ENCODE measurements at regions not wholly inside any gene's neighbourhood (a gene's known extent, or its start where the extent isn't known, plus 50 kb on each side); places are given as distances from the start of the nearest gene placed in this dataset.
"Not testable (repeated sequence)": the region's sequence is repeated elsewhere in the genome, so short reads cannot be mapped to it uniquely, and the experiment has no call there.

DNA sequence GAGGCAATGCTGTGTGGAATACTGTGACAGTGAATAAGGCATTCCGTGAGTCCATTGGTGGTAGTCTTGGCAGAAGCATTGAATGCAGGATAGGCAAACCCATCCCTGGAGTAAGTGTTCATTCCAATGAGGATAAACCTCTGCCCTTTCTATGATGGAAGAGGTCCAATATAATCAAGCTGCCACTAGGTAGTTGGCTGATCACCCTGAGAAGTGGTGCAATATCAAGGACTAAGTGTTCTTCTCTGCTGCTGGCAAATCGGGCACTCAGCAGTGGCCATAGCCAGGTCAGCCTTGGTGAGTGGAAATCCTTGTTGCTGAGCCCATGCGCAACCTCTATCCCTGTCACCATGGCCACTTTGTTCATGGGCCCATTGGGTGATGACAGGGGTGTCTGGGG, 70.1 kb downstream of the FBXO4 start:
- Histone ChIP-seq H3K9me3 (ENCODE audit: control insufficient read depth, low read length) (peaks cover 19% of the 10 kb centered on the region), H3K27me3 (ENCODE audit: control insufficient read depth in 1 of 2, insufficient read depth in 1 of 2, low read length in 2 of 2) (no peaks in the 10 kb centered on the region), H2BK15ac (ENCODE audit: low read depth, poor library complexity, severe bottlenecking) (no peak overlapping the region), H3K23ac (ENCODE audit: low read length in 2 of 2) (no peak overlapping the region), H2BK120ac (ENCODE audit: low read depth, low read length) (no peak overlapping the region), H2BK12ac (ENCODE audit: low read length in 2 of 2) (no peak overlapping the region), H3K79me1 (replicated peaks; ENCODE audit: low read length, poor library complexity, severe bottlenecking) (no peaks in the 10 kb centered on the region), H2BK5ac (ENCODE audit: low read depth, low read length, poor library complexity, severe bottlenecking) (no peak overlapping the region), H3K18ac (ENCODE audit: low read depth in 1 of 2, low read length in 2 of 2) (no peak overlapping the region), H3K4ac (ENCODE audit: low read depth in 1 of 2, low read length in 2 of 2) (no peak overlapping the region), H3K4me2 (ENCODE audit: low read length, poor library complexity, severe bottlenecking) (no peak overlapping the region), H4K8ac (ENCODE audit: low read length) (no peak overlapping the region), H2AFZ (ENCODE audit: low read depth, low read length) (no peak overlapping the region), H4K91ac (ENCODE audit: low read length) (no peak overlapping the region), H3K14ac (ENCODE audit: low read length in 2 of 2) (no peak overlapping the region), H3K9ac (ENCODE audit: low read length) (no peak overlapping the region), H3K4me3 (ENCODE audit: insufficient read depth in 1 of 2, low read depth in 1 of 2, low read length in 2 of 2) (no peak overlapping the region), H3K27ac (ENCODE audit: low read length, poor library complexity, severe bottlenecking) (no peak overlapping the region), H3K36me3 (ENCODE audit: control insufficient read depth in 1 of 2, insufficient read depth in 2 of 2, low read depth in 1 of 2, low read length in 2 of 2) (no peaks in the 10 kb centered on the region), H2AK5ac (ENCODE audit: low read length, severe bottlenecking) (no peak overlapping the region), H3K4me1 (ENCODE audit: control insufficient read depth, insufficient read depth, low read depth, low read length) (no peaks in the 10 kb centered on the region)
- WGBS: 88% methylated on average over 3 of the region's 3 CpGs
- DNase-seq: no peak

DNA sequence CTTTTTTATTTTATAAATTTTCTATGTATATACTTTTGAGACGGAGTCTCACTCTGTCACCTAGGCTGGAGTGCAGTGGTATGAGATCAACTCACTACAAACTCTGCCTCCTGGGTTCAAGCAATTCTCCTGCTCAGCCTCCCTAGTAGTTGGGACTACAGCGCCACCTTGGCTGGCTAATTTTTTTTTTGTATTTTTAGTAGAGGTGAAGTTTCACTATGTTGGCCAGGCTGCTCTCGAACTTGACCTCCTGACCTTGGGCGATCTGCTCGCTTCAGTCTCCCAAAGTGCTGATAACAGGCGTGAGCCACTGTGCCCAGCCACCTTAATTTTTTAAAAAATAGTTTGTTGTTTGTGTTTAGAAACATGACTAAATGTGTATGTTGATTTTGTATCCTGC, 76.6 kb downstream of the FBXO4 start:
- no peak overlapping the region for H4K91ac ChIP-seq (ENCODE audit: low read length)
- no peak overlapping the region for H3K9ac ChIP-seq (ENCODE audit: low read length)
- H3K36me3 ChIP-seq (ENCODE audit: control insufficient read depth in 1 of 2, insufficient read depth in 2 of 2, low read depth in 1 of 2, low read length in 2 of 2): no peaks in the 10 kb centered on the region
- H3K4ac ChIP-seq (ENCODE audit: low read depth in 1 of 2, low read length in 2 of 2): no peak overlapping the region
- 65% methylated on average over 2 of the region's 6 CpGs for WGBS
- no peak overlapping the region for H4K8ac ChIP-seq (ENCODE audit: low read length)
- H3K14ac ChIP-seq (ENCODE audit: low read length in 2 of 2): no peak overlapping the region
- peaks cover 19% of the 10 kb centered on the region for H3K9me3 ChIP-seq (ENCODE audit: control insufficient read depth, low read length)
- no peak overlapping the region for H2AFZ ChIP-seq (ENCODE audit: low read depth, low read length)
- no peak overlapping the region for H3K23ac ChIP-seq (ENCODE audit: low read length in 2 of 2)
- no peak overlapping the region for H2BK120ac ChIP-seq (ENCODE audit: low read depth, low read length)
- H2BK15ac ChIP-seq (ENCODE audit: low read depth, poor library complexity, severe bottlenecking): no peak overlapping the region
- no peaks in the 10 kb centered on the region for H3K4me1 ChIP-seq (ENCODE audit: control insufficient read depth, insufficient read depth, low read depth, low read length)
- no peaks in the 10 kb centered on the region for H3K27me3 ChIP-seq (ENCODE audit: control insufficient read depth in 1 of 2, insufficient read depth in 1 of 2, low read length in 2 of 2)
- H3K27ac ChIP-seq (ENCODE audit: low read length, poor library complexity, severe bottlenecking): no peak overlapping the region
- H3K18ac ChIP-seq (ENCODE audit: low read depth in 1 of 2, low read length in 2 of 2): no peak overlapping the region
- no peak for DNase-seq
- no peaks in the 10 kb centered on the region for H3K79me1 ChIP-seq (replicated peaks; ENCODE audit: low read length, poor library complexity, severe bottlenecking)
- H3K4me3 ChIP-seq (ENCODE audit: insufficient read depth in 1 of 2, low read depth in 1 of 2, low read length in 2 of 2): no peak overlapping the region
- H2AK5ac ChIP-seq (ENCODE audit: low read length, severe bottlenecking): no peak overlapping the region
- H3K4me2 ChIP-seq (ENCODE audit: low read length, poor library complexity, severe bottlenecking): no peak overlapping the region
- no peak overlapping the region for H2BK5ac ChIP-seq (ENCODE audit: low read depth, low read length, poor library complexity, severe bottlenecking)
- no peak overlapping the region for H2BK12ac ChIP-seq (ENCODE audit: low read length in 2 of 2)

DNA sequence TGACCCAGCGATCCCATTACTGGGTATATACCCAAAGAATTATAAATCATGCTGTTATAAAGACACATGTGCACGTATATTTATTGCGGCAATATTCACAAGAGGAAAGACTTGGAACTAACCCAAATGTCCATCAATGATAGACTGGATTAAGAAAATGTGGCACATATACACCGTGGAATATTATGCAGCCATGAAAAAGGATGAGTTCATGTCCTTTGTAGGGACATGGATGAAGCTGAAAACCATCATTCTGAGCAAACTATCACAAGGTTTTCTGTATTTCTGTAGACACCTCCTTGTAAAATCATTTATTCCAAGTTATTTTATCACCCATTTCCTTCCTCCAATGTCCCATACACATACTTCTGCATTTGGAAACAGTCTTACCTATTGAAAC, 78.8 kb downstream of the FBXO4 start:
- H2AK5ac ChIP-seq (ENCODE audit: low read length, severe bottlenecking); H3K9ac ChIP-seq (ENCODE audit: low read length); H3K23ac ChIP-seq (ENCODE audit: low read length in 2 of 2); DNase-seq; H2BK12ac ChIP-seq (ENCODE audit: low read length in 2 of 2); H2BK15ac ChIP-seq (ENCODE audit: low read depth, poor library complexity, severe bottlenecking); H3K36me3 ChIP-seq (ENCODE audit: control insufficient read depth in 1 of 2, insufficient read depth in 2 of 2, low read depth in 1 of 2, low read length in 2 of 2); H3K27ac ChIP-seq (ENCODE audit: low read length, poor library complexity, severe bottlenecking); H3K4ac ChIP-seq (ENCODE audit: low read depth in 1 of 2, low read length in 2 of 2); H3K9me3 ChIP-seq (ENCODE audit: control insufficient read depth, low read length); H4K91ac ChIP-seq (ENCODE audit: low read length); H2AFZ ChIP-seq (ENCODE audit: low read depth, low read length); H3K4me1 ChIP-seq (ENCODE audit: control insufficient read depth, insufficient read depth, low read depth, low read length); H2BK120ac ChIP-seq (ENCODE audit: low read depth, low read length); H3K27me3 ChIP-seq (ENCODE audit: control insufficient read depth in 1 of 2, insufficient read depth in 1 of 2, low read length in 2 of 2); H3K4me3 ChIP-seq (ENCODE audit: insufficient read depth in 1 of 2, low read depth in 1 of 2, low read length in 2 of 2); H2BK5ac ChIP-seq (ENCODE audit: low read depth, low read length, poor library complexity, severe bottlenecking); H3K79me1 ChIP-seq (replicated peaks; ENCODE audit: low read length, poor library complexity, severe bottlenecking); H4K8ac ChIP-seq (ENCODE audit: low read length); H3K14ac ChIP-seq (ENCODE audit: low read length in 2 of 2); H3K18ac ChIP-seq (ENCODE audit: low read depth in 1 of 2, low read length in 2 of 2); H3K4me2 ChIP-seq (ENCODE audit: low read length, poor library complexity, severe bottlenecking): not testable (repeated sequence)
- 93% methylated on average over 3 of the region's 4 CpGs for WGBS

- WGBS: 31% methylated on average over 1 of the region's 1 CpG
- Histone ChIP-seq H4K8ac (ENCODE audit: low read length) (no peak overlapping the region), H3K27ac (ENCODE audit: low read length, poor library complexity, severe bottlenecking) (no peak overlapping the region), H2BK120ac (ENCODE audit: low read depth, low read length) (no peak overlapping the region), H2BK15ac (ENCODE audit: low read depth, poor library complexity, severe bottlenecking) (no peak overlapping the region), H3K27me3 (ENCODE audit: control insufficient read depth in 1 of 2, insufficient read depth in 1 of 2, low read length in 2 of 2) (no peaks in the 10 kb centered on the region), H3K23ac (ENCODE audit: low read length in 2 of 2) (no peak overlapping the region), H3K14ac (ENCODE audit: low read length in 2 of 2) (no peak overlapping the region), H3K9ac (ENCODE audit: low read length) (no peak overlapping the region), H3K18ac (ENCODE audit: low read depth in 1 of 2, low read length in 2 of 2) (no peak overlapping the region), H3K4me1 (ENCODE audit: control insufficient read depth, insufficient read depth, low read depth, low read length) (no peaks in the 10 kb centered on the region), H3K4ac (ENCODE audit: low read depth in 1 of 2, low read length in 2 of 2) (no peak overlapping the region), H3K36me3 (ENCODE audit: control insufficient read depth in 1 of 2, insufficient read depth in 2 of 2, low read depth in 1 of 2, low read length in 2 of 2) (no peaks in the 10 kb centered on the region), H3K9me3 (ENCODE audit: control insufficient read depth, low read length) (no peaks in the 10 kb centered on the region), H2BK5ac (ENCODE audit: low read depth, low read length, poor library complexity, severe bottlenecking) (no peak overlapping the region), H4K91ac (ENCODE audit: low read length) (no peak overlapping the region), H2AFZ (ENCODE audit: low read depth, low read length) (no peak overlapping the region), H2AK5ac (ENCODE audit: low read length, severe bottlenecking) (no peak overlapping the region), H3K4me2 (ENCODE audit: low read length, poor library complexity, severe bottlenecking) (no peak overlapping the region), H3K4me3 (ENCODE audit: insufficient read depth in 1 of 2, low read depth in 1 of 2, low read length in 2 of 2) (no peak overlapping the region), H3K79me1 (replicated peaks; ENCODE audit: low read length, poor library complexity, severe bottlenecking) (no peaks in the 10 kb centered on the region), H2BK12ac (ENCODE audit: low read length in 2 of 2) (no peak overlapping the region)
- DNase-seq: peak; percentile 33
Measured at GRCh38 chr5:42005561-42006153, 80.6 kb downstream of the FBXO4 start.
